ENCODE measurements at regions not wholly inside any gene's neighbourhood (a gene's known extent, or its start where the extent isn't known, plus 50 kb on each side); places are given as distances from the start of the nearest gene placed in this dataset.

DNA sequence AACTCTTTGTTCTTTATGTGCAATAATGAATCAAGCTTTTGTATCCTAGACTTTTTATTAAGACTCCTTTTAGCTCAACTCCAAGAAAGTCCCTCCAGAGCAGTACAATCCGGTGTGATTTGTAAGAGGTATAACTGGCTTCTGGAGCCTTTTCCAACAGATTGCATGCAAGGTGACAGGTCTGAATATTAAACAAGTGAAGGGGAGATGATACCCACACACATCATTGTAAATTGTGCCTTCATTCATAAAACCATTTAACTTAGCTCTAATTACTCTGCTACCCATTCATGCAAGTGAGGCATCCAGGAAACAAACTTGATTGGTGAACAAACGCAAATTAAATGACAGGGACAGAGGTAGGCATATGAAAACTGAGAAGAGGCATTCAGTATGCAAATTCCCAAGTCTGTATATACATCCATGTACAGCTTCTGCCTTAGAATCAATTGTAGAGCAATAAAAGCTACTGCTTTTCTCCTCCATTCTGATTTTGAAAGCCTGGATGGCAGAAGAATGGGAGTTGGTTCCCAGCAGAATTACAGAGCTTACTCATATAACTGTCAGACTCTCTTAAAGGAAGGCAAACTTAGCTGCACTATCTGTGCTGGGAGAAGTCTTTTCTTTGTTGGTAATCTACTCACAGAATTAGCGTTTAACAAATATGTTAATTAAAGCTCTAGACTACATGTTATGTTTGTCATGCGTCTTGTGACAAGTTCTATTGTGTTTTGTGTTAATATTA is 261.0 kb upstream of the CDH6 start:
- TF ChIP-seq, protein P1, sequence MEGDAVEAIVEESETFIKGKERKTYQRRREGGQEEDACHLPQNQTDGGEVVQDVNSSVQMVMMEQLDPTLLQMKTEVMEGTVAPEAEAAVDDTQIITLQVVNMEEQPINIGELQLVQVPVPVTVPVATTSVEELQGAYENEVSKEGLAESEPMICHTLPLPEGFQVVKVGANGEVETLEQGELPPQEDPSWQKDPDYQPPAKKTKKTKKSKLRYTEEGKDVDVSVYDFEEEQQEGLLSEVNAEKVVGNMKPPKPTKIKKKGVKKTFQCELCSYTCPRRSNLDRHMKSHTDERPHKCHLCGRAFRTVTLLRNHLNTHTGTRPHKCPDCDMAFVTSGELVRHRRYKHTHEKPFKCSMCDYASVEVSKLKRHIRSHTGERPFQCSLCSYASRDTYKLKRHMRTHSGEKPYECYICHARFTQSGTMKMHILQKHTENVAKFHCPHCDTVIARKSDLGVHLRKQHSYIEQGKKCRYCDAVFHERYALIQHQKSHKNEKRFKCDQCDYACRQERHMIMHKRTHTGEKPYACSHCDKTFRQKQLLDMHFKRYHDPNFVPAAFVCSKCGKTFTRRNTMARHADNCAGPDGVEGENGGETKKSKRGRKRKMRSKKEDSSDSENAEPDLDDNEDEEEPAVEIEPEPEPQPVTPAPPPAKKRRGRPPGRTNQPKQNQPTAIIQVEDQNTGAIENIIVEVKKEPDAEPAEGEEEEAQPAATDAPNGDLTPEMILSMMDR (conservative IDR thresholded peaks at IDR 0.05; ENCODE audit: low read depth in 2 of 2) = no peak
- no peak for TF ChIP-seq EZH2 (IDR thresholded peaks at IDR 0.05; ENCODE audit: low read depth, unreplicated experiment)
- no peak for TF ChIP-seq ZNF114 (CRISPR knock-in tag; IDR thresholded peaks at IDR 0.05)
- TF ChIP-seq POLR2AphosphoS5 (IDR thresholded peaks at IDR 0.05; ENCODE audit: low read depth) = no peak
- TF ChIP-seq, protein P2, sequence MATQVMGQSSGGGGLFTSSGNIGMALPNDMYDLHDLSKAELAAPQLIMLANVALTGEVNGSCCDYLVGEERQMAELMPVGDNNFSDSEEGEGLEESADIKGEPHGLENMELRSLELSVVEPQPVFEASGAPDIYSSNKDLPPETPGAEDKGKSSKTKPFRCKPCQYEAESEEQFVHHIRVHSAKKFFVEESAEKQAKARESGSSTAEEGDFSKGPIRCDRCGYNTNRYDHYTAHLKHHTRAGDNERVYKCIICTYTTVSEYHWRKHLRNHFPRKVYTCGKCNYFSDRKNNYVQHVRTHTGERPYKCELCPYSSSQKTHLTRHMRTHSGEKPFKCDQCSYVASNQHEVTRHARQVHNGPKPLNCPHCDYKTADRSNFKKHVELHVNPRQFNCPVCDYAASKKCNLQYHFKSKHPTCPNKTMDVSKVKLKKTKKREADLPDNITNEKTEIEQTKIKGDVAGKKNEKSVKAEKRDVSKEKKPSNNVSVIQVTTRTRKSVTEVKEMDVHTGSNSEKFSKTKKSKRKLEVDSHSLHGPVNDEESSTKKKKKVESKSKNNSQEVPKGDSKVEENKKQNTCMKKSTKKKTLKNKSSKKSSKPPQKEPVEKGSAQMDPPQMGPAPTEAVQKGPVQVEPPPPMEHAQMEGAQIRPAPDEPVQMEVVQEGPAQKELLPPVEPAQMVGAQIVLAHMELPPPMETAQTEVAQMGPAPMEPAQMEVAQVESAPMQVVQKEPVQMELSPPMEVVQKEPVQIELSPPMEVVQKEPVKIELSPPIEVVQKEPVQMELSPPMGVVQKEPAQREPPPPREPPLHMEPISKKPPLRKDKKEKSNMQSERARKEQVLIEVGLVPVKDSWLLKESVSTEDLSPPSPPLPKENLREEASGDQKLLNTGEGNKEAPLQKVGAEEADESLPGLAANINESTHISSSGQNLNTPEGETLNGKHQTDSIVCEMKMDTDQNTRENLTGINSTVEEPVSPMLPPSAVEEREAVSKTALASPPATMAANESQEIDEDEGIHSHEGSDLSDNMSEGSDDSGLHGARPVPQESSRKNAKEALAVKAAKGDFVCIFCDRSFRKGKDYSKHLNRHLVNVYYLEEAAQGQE (IDR thresholded peaks at IDR 0.05; ENCODE audit: unreplicated experiment) = no peak
- no peak for TF ChIP-seq JUNB (IDR thresholded peaks at IDR 0.05; ENCODE audit: unreplicated experiment)
- TF ChIP-seq EZH2phosphoT487 (IDR thresholded peaks at IDR 0.05; ENCODE audit: unreplicated experiment) = no peak
- no peak for TF ChIP-seq CREB1 (CRISPR knock-in tag; IDR thresholded peaks at IDR 0.05; ENCODE audit: low read depth)
- no peak for TF ChIP-seq ZNF331 (CRISPR knock-in tag; IDR thresholded peaks at IDR 0.05; ENCODE audit: low read depth)
- TF ChIP-seq, protein P3, sequence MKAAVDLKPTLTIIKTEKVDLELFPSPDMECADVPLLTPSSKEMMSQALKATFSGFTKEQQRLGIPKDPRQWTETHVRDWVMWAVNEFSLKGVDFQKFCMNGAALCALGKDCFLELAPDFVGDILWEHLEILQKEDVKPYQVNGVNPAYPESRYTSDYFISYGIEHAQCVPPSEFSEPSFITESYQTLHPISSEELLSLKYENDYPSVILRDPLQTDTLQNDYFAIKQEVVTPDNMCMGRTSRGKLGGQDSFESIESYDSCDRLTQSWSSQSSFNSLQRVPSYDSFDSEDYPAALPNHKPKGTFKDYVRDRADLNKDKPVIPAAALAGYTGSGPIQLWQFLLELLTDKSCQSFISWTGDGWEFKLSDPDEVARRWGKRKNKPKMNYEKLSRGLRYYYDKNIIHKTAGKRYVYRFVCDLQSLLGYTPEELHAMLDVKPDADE (IDR thresholded peaks at IDR 0.05) = no peak
- TF ChIP-seq NANOG (IDR thresholded peaks at IDR 0.05; ENCODE audit: borderline replicate concordance) = no peak
- no peak for TF ChIP-seq STAT1 (IDR thresholded peaks at IDR 0.05; ENCODE audit: unreplicated experiment)
- TF ChIP-seq, protein P4, sequence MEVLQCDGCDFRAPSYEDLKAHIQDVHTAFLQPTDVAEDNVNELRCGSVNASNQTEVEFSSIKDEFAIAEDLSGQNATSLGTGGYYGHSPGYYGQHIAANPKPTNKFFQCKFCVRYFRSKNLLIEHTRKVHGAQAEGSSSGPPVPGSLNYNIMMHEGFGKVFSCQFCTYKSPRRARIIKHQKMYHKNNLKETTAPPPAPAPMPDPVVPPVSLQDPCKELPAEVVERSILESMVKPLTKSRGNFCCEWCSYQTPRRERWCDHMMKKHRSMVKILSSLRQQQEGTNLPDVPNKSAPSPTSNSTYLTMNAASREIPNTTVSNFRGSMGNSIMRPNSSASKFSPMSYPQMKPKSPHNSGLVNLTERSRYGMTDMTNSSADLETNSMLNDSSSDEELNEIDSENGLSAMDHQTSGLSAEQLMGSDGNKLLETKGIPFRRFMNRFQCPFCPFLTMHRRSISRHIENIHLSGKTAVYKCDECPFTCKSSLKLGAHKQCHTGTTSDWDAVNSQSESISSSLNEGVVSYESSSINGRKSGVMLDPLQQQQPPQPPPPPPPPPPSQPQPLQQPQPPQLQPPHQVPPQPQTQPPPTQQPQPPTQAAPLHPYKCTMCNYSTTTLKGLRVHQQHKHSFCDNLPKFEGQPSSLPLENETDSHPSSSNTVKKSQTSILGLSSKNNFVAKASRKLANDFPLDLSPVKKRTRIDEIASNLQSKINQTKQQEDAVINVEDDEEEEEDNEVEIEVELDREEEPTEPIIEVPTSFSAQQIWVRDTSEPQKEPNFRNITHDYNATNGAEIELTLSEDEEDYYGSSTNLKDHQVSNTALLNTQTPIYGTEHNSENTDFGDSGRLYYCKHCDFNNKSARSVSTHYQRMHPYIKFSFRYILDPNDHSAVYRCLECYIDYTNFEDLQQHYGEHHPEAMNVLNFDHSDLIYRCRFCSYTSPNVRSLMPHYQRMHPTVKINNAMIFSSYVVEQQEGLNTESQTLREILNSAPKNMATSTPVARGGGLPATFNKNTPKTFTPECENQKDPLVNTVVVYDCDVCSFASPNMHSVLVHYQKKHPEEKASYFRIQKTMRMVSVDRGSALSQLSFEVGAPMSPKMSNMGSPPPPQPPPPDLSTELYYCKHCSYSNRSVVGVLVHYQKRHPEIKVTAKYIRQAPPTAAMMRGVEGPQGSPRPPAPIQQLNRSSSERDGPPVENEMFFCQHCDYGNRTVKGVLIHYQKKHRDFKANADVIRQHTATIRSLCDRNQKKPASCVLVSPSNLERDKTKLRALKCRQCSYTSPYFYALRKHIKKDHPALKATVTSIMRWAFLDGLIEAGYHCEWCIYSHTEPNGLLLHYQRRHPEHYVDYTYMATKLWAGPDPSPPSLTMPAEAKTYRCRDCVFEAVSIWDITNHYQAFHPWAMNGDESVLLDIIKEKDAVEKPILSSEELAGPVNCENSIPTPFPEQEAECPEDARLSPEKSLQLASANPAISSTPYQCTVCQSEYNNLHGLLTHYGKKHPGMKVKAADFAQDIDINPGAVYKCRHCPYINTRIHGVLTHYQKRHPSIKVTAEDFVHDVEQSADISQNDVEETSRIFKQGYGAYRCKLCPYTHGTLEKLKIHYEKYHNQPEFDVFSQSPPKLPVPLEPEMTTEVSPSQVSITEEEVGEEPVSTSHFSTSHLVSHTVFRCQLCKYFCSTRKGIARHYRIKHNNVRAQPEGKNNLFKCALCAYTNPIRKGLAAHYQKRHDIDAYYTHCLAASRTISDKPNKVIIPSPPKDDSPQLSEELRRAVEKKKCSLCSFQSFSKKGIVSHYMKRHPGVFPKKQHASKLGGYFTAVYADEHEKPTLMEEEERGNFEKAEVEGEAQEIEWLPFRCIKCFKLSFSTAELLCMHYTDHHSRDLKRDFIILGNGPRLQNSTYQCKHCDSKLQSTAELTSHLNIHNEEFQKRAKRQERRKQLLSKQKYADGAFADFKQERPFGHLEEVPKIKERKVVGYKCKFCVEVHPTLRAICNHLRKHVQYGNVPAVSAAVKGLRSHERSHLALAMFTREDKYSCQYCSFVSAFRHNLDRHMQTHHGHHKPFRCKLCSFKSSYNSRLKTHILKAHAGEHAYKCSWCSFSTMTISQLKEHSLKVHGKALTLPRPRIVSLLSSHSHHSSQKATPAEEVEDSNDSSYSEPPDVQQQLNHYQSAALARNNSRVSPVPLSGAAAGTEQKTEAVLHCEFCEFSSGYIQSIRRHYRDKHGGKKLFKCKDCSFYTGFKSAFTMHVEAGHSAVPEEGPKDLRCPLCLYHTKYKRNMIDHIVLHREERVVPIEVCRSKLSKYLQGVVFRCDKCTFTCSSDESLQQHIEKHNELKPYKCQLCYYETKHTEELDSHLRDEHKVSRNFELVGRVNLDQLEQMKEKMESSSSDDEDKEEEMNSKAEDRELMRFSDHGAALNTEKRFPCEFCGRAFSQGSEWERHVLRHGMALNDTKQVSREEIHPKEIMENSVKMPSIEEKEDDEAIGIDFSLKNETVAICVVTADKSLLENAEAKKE (CRISPR knock-in tag; IDR thresholded peaks at IDR 0.05) = no peak

Data from GM23338 (cell line).